ENCODE measurements at regions not wholly inside any gene's neighbourhood (a gene's known extent, or its start where the extent isn't known, plus 50 kb on each side); places are given as distances from the start of the nearest gene placed in this dataset.

DNA sequence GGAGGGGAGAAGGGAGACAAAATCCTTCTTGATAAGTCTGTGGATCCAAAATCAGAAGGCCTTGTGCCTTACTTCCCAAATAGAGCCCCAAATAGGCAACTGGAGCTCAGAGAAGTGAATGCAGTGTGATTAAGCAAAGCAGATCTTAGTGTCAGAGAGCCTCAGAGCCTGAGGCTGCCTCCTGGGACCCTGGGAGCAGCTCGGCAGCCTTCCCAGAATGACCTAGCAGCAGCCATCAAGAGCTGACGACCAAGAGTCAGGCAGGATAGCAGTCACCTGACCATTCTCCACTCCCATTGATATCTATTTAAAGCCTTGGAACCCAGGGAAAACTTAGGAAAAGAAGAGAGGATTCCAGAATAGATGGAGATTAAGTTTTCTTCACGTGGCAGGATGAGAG is 78.0 kb upstream of the SMYD2 start:
- TF ChIP-seq, protein P1, sequence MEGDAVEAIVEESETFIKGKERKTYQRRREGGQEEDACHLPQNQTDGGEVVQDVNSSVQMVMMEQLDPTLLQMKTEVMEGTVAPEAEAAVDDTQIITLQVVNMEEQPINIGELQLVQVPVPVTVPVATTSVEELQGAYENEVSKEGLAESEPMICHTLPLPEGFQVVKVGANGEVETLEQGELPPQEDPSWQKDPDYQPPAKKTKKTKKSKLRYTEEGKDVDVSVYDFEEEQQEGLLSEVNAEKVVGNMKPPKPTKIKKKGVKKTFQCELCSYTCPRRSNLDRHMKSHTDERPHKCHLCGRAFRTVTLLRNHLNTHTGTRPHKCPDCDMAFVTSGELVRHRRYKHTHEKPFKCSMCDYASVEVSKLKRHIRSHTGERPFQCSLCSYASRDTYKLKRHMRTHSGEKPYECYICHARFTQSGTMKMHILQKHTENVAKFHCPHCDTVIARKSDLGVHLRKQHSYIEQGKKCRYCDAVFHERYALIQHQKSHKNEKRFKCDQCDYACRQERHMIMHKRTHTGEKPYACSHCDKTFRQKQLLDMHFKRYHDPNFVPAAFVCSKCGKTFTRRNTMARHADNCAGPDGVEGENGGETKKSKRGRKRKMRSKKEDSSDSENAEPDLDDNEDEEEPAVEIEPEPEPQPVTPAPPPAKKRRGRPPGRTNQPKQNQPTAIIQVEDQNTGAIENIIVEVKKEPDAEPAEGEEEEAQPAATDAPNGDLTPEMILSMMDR (IDR thresholded peaks at IDR 0.05), result no peak
- no peak overlapping the region for H3K27ac ChIP-seq
- no peak overlapping the region for H3K4me3 ChIP-seq
- H3K36me3 ChIP-seq, result no peaks in the 10 kb centered on the region
- intact Hi-C loops (cut with DNase I; ENCODE audit: low total_unique reads), result no loop called here
- H3K27me3 ChIP-seq, result peaks cover 0 to 2% of the 10 kb centered on the region in 2 donors
- H3K9me3 ChIP-seq, result no peaks in the 10 kb centered on the region
- DNase-seq, result no peak
- no peaks in the 10 kb centered on the region for H3K4me1 ChIP-seq

DNA sequence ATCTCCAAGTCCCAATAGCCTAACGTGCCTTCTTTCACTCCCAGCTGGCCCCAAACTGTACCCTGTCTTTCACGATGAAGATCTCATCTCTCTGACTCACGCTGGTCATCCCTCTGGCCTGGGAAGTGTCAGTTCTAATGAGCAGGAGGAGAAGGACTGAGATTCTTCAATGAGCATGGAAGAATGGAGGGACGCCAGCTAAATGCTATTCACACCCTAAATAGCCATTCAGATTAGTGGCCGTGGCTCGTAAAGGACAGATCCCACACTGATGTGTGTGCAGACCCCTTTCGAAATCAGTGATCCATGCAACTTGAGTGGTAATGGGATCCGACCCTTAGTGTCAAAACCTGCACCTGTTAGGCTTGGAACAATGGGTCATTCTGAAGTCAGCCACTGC is 75.9 kb upstream of the SMYD2 start:
- no peaks in the 10 kb centered on the region for H3K36me3 ChIP-seq
- H3K4me1 ChIP-seq, result no peaks in the 10 kb centered on the region
- TF ChIP-seq, protein P1 (IDR thresholded peaks at IDR 0.05), result no peak
- H3K27me3 ChIP-seq, result peaks cover 0 to 2% of the 10 kb centered on the region in 2 donors
- no peaks in the 10 kb centered on the region for H3K9me3 ChIP-seq
- no peak overlapping the region for H3K27ac ChIP-seq
- intact Hi-C loops (cut with DNase I; ENCODE audit: low total_unique reads), result no loop called here
- H3K4me3 ChIP-seq, result no peak overlapping the region
- DNase-seq, result no peak

DNA sequence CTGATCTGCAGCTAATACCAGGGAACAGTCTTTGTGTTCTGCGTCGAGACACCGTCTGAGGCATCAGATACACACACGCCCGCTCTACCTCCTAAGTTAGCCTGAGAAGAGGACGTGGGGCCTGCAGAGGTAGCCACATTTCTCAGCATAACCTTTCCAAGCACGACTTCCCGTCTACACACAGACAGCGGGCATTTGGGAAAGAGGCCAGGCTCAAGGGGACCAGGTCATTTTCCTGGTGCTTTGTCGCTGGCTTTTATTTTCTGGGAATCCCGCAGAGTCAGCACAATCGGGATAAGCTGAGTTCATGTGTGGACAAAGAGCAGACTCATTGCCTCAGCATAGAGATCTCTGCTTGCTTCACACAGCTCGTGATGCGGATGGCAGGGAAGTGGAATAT is 72.5 kb upstream of the SMYD2 start:
- intact Hi-C loops (cut with DNase I; ENCODE audit: low total_unique reads), result no loop called here
- Histone ChIP-seq H3K27me3 (peaks cover 0 to 8% of the 10 kb centered on the region in 2 donors), H3K4me1 (no peaks in the 10 kb centered on the region), H3K36me3 (no peaks in the 10 kb centered on the region), H3K27ac (no peak overlapping the region), H3K9me3 (no peaks in the 10 kb centered on the region), H3K4me3 (no peak overlapping the region)
- TF ChIP-seq, protein P1 (IDR thresholded peaks at IDR 0.05), result no peak
- DNase-seq, result no peak

DNA sequence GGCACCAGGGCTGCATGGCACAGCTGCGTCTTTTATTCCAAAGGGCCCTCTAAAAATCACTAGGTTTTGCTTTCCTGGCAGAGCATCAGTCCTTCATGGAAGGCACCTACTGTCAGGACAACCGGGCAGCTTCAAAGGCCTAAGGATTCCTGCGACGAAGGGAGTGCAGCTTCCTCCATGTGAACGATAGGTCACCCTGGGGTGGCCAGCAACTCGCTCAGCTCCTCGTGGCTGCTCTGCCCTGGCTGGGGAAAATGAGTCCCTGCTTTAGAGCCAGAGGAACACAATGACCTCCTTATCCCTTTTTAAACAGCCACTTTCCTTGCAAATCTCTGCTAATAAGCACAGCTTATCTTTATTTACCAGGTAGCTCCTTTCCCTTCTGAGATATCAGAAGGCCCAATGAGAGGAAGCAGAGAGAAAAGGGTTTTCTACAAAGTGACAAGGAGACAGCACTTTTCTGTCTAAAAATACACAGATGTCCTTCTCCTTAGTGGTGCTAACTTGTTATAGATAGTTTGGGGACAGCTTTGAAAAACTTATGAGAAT is 71.6 kb upstream of the SMYD2 start:
- Histone ChIP-seq H3K4me1 (no peaks in the 10 kb centered on the region), H3K27me3 (peaks cover 0 to 8% of the 10 kb centered on the region in 2 donors), H3K36me3 (no peaks in the 10 kb centered on the region), H3K27ac (no peak overlapping the region), H3K4me3 (no peak overlapping the region), H3K9me3 (no peaks in the 10 kb centered on the region)
- intact Hi-C loops (cut with DNase I; ENCODE audit: low total_unique reads), result no loop called here
- DNase-seq, result no peak
- TF ChIP-seq, protein P1 (IDR thresholded peaks at IDR 0.05), result no peak

DNA sequence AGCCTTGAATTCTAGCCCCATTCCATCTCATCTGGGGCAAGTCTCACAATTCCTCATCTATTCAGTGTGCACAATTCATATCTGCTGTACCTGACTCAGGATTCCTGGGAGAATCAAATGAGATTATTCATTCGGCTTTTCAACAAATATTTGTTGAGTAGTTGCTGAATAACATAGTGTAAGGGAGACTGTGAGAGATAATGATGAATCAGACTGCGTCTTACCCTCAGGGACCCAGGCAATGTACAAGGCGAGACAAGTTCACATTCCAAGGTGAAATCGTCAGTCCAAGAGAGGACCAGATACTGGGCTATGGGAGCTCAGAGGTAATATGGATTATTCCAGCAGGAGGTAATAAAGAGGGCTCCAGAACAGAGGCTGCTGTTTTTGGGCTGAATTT is 67.8 kb upstream of the SMYD2 start:
- TF ChIP-seq, protein P1 (IDR thresholded peaks at IDR 0.05), result no peak
- no peak for DNase-seq
- Histone ChIP-seq H3K27ac (no peak overlapping the region), H3K4me1 (no peaks in the 10 kb centered on the region), H3K27me3 (peaks cover 0 to 6% of the 10 kb centered on the region in 2 donors), H3K9me3 (no peaks in the 10 kb centered on the region), H3K4me3 (no peak overlapping the region), H3K36me3 (no peaks in the 10 kb centered on the region)
- intact Hi-C loops (cut with DNase I; ENCODE audit: low total_unique reads), result no loop called here

DNA sequence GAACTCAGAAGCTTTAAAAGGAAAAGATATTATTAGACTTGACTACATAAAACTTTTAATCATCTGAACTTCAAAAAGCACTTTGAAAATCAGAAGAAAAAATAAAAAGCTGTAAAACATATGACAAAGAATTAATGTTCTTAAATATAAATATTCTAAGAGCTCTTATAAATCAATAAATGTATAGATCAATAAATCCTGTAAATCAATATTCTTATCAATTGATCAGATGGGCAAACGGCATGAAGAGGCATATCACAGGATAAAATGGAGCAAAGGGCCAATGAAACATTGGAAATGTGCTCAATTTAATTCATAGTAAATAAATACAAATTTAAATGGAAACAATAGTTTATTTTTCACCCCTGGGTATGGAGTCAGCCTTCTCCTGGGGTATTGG is 66.1 kb upstream of the SMYD2 start:
- Histone ChIP-seq H3K4me3 (no peak overlapping the region), H3K36me3 (no peaks in the 10 kb centered on the region), H3K27me3 (peaks cover 0 to 14% of the 10 kb centered on the region in 2 donors), H3K4me1 (no peaks in the 10 kb centered on the region), H3K9me3 (no peaks in the 10 kb centered on the region), H3K27ac (no peak overlapping the region)
- intact Hi-C loops (cut with DNase I; ENCODE audit: low total_unique reads), result loop anchor here (5.0 kb wide), 1 partner anchor 112 kb away; no protein-coding TSS in a partner anchor
- TF ChIP-seq, protein P1 (IDR thresholded peaks at IDR 0.05), result no peak
- DNase-seq, result no peak
